GM21447 (cell line): ENCODE measurements at regions not wholly inside any gene's neighbourhood (a gene's known extent, or its start where the extent isn't known, plus 50 kb on each side); places are given as distances from the start of the nearest gene placed in this dataset.

ENCODE experiments used
- ATAC-seq: cut with Tn5 transposase; IDR thresholded peaks from one replicate; pipeline ENCODE4 v1.9.1; 2021; ENCODE audit not compliant: unreplicated experiment

DNA sequence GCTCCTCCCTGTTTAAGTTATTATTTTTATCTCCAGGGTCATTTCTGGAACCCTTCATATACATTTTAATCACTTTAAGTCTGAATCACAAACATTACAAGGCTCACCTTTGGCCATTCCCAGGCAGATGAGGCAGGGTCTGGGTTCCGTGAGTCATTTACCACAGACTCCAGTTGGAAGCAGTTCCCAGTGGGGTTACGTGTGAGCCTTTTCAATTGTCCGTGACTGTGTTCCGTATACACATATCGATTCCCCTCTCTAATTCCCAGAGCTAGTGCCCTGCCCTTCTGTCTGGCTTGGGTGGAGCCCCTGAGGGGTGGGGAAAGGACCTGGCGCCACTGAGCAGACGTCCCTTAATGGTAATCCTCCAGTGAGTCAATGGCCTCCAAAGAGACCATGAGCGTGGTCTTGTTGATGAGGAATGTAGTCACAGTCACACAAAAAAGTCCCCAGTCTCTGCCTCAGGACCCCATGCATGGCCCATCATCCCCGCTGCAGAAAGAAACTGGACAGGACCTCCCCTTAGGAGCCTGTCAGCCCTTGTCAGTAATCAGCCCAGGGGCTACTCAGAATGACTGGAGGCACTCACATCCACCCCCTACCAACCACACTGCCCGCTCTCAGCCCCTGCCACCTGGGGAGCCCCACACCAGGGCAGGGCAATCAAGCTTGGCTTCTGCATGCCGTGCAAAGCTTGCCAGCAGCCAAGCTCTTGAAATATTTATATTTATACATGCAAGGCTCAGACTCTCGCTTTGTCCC, 144.4 kb downstream of the ZIC5 start:
- ATAC-seq: no peak

- no peak for ATAC-seq
These were observed 147.6 kb downstream of the ZIC5 start for GRCh38 chr13:99823961-99824360.

GRCh38 chr13:99822820-99823219, 148.7 kb downstream of the ZIC5 start:
- ATAC-seq: no peak

DNA sequence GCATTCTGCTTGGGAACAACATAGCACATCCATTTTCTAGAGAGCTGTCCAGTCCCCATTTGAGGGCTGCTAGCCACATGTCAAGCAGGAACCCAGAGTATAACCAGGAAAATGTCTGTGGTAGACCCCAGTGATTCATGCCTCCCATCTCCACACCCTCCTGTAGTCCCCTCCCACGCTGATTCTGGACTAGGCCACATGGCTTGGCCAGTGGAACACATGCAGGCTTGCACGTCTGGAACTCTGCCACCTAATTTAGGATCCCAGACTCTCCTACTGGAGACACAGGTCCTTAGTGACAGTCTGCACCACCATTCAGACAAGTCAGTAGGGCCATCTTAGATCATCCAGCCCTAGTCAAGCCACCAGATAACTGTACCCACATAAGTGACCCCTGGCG, 149.8 kb downstream of the ZIC5 start:
- no peak for ATAC-seq

GRCh38 chr13:99819967-99820366, 151.6 kb downstream of the ZIC5 start:
- ATAC-seq: no peak

DNA sequence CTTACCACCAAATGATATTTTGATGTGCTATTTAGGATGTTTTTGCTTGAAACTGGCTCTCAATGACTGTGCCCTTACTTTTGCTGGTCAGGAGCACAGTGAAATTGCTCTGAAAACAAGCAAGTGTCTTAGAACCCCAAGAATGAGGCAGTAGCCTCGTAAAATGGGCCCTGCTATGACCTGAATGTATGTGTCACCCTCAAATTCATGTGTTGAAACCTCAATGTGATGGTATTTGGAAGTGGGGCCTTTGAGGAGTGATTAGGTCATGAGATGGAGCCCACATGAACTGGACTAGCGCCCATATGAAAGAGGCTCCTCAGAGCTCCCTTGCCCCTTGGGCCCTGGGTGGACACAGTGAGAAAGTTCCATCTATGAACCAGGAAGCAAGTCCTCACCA, 155.2 kb downstream of the ZIC5 start:
- ATAC-seq: no peak

DNA sequence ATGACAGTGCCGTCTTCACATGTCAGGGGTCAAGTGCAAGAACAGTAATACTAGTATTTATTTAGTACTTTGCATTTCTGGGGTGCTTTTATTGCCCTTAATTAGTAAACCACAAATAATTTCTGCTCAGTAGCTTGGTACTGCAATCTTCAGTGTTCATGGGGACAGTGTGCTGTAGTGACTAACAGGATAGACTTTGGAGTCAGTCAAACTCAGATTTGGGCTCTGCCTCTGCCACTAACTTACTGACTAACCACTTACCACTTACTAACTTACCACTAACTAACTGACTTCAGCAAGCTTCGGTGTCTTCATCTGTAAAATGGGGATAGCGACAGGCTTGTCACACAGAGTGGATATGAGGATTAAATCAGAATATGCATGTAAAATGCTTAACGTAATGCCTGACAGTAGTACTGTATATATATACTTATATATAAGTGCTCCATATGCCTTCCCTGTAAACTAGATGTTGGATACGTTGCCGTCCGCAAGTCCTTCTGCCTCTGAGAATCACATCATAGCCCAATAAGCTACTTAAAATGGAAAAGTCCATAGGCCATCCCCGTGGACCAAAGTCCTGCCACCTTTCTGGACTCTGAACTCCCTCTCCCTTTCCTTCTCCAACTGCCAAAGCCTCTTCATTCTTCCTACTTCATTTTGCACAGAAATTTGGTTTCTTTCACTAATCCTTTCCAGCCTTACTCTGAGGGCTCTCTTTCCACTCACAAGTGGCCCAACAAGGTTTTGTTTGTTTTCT, 158.1 kb downstream of the ZIC5 start:
- no peak for ATAC-seq

GRCh38 chr13:99812625-99813024, 158.9 kb downstream of the ZIC5 start:
- ATAC-seq: no peak

GRCh38 chr13:99811067-99811700, 160.4 kb downstream of the ZIC5 start:
- ATAC-seq: no peak

DNA sequence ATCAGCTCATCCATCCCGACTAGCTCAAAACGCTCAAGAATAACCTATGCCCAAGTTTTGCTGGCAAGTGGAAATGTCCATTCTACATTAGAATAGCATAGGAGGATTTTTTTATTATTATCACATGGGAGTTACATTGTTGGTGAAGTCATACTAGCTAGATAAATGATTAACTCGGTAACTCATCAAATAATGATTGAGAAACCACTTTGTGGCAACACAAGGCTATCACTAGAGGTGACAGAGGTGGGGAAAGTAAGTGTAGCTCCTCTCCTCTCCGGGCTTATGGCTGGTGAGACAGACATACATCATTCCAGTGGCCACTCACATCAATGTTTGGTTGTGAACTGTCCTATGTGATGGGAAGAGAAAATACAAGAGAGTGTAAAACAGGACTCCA, 161.6 kb downstream of the ZIC5 start:
- no peak for ATAC-seq

GRCh38 chr13:99809496-99809895, 162.1 kb downstream of the ZIC5 start:
- ATAC-seq: no peak

GRCh38 chr13:99808786-99809185, 162.8 kb downstream of the ZIC5 start:
- no peak for ATAC-seq

DNA sequence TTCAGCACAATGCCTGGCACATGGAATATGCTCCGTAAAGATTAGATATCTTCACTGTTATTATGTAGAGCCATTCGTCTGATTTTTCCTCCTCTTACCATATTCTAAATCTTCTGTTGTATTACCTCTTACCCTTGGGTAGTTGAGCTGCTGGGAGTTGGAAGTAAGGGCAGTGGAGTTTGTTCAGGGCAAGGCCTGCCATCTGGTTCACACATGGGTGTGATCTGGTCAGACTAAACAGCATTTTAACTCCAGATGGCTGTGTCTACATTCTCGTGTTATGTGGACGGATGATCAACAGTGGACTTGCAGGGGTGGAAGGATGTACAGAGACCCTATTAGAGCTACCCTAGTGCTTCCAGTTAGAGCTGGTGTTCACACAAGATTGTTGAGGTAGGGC, 164.9 kb downstream of the ZIC5 start:
- no peak for ATAC-seq

- no peak for ATAC-seq
These were observed 166.2 kb downstream of the ZIC5 start for GRCh38 chr13:99805361-99805760.

DNA sequence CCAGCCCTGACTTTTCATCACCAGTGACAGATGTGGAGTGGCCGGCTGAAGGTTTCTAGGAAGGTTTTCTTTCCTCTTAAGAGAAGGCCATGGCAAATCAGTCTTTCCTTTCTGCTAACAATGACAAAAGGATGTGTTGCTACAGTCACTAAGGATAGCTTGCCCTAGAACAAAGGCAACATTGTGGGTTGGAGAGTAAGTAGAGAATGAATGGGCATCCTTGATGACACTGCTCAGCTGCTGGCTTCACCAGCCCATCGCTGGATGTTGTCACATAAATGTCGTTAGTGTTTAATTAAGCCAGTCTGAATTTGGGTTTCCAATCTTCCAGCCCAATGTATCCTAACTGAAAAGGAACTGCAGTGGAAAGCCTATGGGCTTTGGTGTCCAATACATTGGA, 168.4 kb downstream of the ZIC5 start:
- ATAC-seq: no peak

GRCh38 chr13:99802416-99802815, 169.2 kb downstream of the ZIC5 start:
- ATAC-seq: no peak

GRCh38 chr13:99800951-99801350, 170.6 kb downstream of the ZIC5 start:
- ATAC-seq: no peak

- ATAC-seq: no peak
These were observed 171.6 kb downstream of the ZIC5 start for GRCh38 chr13:99800011-99800410.

DNA sequence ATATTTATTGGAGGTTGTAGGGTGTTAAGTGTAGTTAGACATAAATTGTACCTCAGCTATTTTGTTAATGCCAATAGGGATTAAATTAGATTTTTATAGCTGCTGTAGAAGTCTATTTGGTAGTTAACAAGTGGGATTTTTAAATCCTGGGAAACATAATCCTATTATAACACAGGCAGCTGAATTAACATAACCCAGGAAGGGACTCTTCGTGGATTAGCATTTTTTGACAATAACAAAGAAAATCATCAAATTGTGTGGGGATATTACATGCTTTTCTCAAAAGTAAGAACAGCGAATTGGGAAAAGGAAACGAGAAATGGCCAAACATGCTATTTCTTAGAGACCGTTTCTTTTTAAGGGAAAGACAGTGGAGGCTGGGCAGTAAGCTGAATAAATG, 172.8 kb downstream of the ZIC5 start:
- ATAC-seq: no peak

DNA sequence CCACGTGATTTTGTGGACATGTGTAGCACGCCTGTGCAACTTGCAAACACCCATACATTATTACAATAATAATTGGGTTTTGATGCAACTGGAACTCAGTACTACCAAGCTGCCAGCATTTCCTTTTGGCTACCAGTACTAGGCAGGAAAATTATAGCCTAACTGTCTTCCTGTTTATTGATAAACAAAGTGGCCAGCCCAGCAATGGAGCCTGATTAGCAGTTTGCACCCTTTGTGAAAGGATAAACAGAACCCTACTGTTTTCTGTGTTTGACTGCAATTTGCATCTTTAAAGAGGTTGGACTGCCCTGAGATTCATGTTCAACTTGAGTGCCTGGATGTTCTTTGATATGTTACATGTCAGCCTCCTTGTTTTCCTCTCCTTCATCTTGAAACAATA, 173.9 kb downstream of the ZIC5 start:
- ATAC-seq: no peak

DNA sequence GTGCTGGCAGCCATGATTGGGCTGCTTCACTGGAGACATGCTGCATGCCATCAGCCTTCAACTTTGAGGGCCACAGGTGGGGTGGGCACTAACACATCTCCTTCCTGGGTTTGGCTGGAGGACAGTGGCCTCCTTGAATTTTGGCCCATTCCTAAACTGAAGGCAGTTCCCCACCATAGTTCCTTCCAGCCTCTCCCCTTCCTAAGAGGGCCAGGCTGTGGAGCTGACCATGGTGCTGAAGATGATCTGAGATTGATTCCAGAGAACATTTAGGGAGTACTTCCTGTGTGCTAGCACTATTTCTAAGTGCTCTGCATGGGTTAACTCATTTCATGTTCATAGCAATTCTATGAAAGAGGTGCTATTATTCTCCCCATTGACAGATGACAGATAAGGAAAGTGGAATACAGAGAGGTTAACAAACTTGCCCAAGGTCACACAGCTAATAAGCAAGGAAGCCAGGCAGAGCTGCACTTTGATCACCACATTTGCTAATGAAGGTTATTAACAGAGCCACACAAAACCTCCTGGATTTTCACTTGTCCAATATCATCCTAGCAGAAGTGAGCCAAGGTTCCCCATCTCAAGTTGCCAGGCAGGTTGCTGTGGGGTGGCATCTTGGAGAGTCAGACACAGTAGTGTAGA, 175.3 kb downstream of the ZIC5 start:
- no peak for ATAC-seq
